ENCODE measurements at regions not wholly inside any gene's neighbourhood (a gene's known extent, or its start where the extent isn't known, plus 50 kb on each side); places are given as distances from the start of the nearest gene placed in this dataset.

GRCh38 chr13:73835138-73835721, 299.0 kb downstream of the KLF12 start:
- Mint-ChIP-seq H3K9me3 (ENCODE audit: unreplicated experiment) (no peaks in the 10 kb centered on the region), H3K4me1 (ENCODE audit: low read depth, unreplicated experiment) (peaks cover 21% of the 10 kb centered on the region), H3K4me3 (ENCODE audit: unreplicated experiment) (no peak overlapping the region), H3K27ac (ENCODE audit: unreplicated experiment) (no peak overlapping the region), H3K27me3 (ENCODE audit: low read depth, unreplicated experiment) (no peaks in the 10 kb centered on the region), H3K36me3 (ENCODE audit: low read depth, unreplicated experiment) (no peaks in the 10 kb centered on the region)
- peaks cover 26% of the 10 kb centered on the region for H3K79me2 ChIP-seq (ENCODE audit: insufficient read depth, low read length)
- no peak overlapping the region for H3K4me3 ChIP-seq (ENCODE audit: insufficient read depth, low read depth, low read length)
- no peak overlapping the region for H2AFZ ChIP-seq (ENCODE audit: low read depth, low read length)
- H3K4me1 ChIP-seq (ENCODE audit: insufficient read depth, low read length): peaks cover 6% of the 10 kb centered on the region
- H3K27ac ChIP-seq (ENCODE audit: low read depth, low read length): no peak overlapping the region
- no peak overlapping the region for H3K9ac ChIP-seq (ENCODE audit: low read length)
- H3K4me2 ChIP-seq (ENCODE audit: low read length): no peak overlapping the region
- H3K36me3 ChIP-seq (ENCODE audit: insufficient read depth, low read length): no peaks in the 10 kb centered on the region
- no peaks in the 10 kb centered on the region for H3K9me3 ChIP-seq (ENCODE audit: insufficient read depth, low read depth, low read length)
- H4K20me1 ChIP-seq (ENCODE audit: insufficient read depth, low read length): peaks cover 21% of the 10 kb centered on the region
- no peak for TF ChIP-seq EZH2 (IDR thresholded peaks at IDR 0.05; ENCODE audit: insufficient read depth, low read length)
- TF ChIP-seq, protein P1, sequence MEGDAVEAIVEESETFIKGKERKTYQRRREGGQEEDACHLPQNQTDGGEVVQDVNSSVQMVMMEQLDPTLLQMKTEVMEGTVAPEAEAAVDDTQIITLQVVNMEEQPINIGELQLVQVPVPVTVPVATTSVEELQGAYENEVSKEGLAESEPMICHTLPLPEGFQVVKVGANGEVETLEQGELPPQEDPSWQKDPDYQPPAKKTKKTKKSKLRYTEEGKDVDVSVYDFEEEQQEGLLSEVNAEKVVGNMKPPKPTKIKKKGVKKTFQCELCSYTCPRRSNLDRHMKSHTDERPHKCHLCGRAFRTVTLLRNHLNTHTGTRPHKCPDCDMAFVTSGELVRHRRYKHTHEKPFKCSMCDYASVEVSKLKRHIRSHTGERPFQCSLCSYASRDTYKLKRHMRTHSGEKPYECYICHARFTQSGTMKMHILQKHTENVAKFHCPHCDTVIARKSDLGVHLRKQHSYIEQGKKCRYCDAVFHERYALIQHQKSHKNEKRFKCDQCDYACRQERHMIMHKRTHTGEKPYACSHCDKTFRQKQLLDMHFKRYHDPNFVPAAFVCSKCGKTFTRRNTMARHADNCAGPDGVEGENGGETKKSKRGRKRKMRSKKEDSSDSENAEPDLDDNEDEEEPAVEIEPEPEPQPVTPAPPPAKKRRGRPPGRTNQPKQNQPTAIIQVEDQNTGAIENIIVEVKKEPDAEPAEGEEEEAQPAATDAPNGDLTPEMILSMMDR (IDR thresholded peaks at IDR 0.05; ENCODE audit: insufficient read depth, low read depth, low read length): peak; percentile 51
- FAIRE-seq (no peak), DNase-seq (ENCODE audit: low read depth) (peak; percentile 29)
- no peaks in the 10 kb centered on the region for H3K27me3 ChIP-seq (ENCODE audit: insufficient read depth, low read length)

DNA sequence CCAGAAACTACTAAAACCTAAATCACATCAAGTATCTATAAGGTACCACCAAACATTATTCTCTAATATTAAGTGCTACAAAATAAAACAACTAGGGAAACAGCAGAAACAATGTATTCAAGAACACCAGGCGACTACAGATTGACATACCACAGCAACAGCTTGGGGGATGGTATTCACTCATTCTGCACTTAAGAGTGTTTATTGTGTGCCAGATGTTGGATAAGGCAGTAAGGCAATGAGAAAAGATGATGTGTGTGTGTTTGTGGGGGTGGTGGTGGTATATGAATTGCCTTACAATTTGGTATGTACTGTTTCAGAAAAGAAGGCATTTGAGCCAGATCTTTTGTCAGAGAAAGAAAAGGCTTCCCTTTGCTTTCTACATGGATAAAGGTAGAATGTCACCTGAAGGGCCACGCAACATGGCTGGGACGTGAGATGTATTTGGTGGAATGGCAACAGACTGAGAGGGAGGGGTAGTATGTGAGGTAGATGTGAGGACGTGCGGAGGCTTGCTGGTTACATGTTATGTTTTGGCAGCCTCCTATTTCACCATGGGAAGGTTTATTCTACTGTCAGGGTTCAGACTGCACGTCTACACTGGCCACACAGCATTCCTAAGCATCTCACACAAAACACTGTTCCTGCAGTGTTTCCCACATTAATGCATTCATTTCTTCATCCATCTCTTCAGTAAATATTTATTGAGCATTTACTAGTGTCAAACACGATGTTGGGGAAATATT, 300.7 kb downstream of the KLF12 start:
- Histone ChIP-seq H3K79me2 (ENCODE audit: insufficient read depth, low read length) (peaks cover 26% of the 10 kb centered on the region), H3K4me3 (ENCODE audit: insufficient read depth, low read depth, low read length) (no peak overlapping the region), H3K4me2 (ENCODE audit: low read length) (no peak overlapping the region), H3K9me3 (ENCODE audit: insufficient read depth, low read depth, low read length) (no peaks in the 10 kb centered on the region), H3K36me3 (ENCODE audit: insufficient read depth, low read length) (no peaks in the 10 kb centered on the region), H2AFZ (ENCODE audit: low read depth, low read length) (no peak overlapping the region), H3K27ac (ENCODE audit: low read depth, low read length) (no peak overlapping the region), H3K4me1 (ENCODE audit: insufficient read depth, low read length) (peaks cover 6% of the 10 kb centered on the region), H3K9ac (ENCODE audit: low read length) (no peak overlapping the region), H4K20me1 (ENCODE audit: insufficient read depth, low read length) (peaks cover 20% of the 10 kb centered on the region), H3K27me3 (ENCODE audit: insufficient read depth, low read length) (no peaks in the 10 kb centered on the region)
- Mint-ChIP-seq H3K27ac (ENCODE audit: unreplicated experiment) (no peak overlapping the region), H3K27me3 (ENCODE audit: low read depth, unreplicated experiment) (no peaks in the 10 kb centered on the region), H3K4me1 (ENCODE audit: low read depth, unreplicated experiment) (peaks cover 27% of the 10 kb centered on the region), H3K36me3 (ENCODE audit: low read depth, unreplicated experiment) (no peaks in the 10 kb centered on the region), H3K9me3 (ENCODE audit: unreplicated experiment) (no peaks in the 10 kb centered on the region), H3K4me3 (ENCODE audit: unreplicated experiment) (no peak overlapping the region)
- DNase-seq (ENCODE audit: low read depth): peak; percentile 26
- FAIRE-seq: no peak
- TF ChIP-seq, protein P1 (IDR thresholded peaks at IDR 0.05; ENCODE audit: insufficient read depth, low read depth, low read length): no peak
- no peak for TF ChIP-seq EZH2 (IDR thresholded peaks at IDR 0.05; ENCODE audit: insufficient read depth, low read length)

DNA sequence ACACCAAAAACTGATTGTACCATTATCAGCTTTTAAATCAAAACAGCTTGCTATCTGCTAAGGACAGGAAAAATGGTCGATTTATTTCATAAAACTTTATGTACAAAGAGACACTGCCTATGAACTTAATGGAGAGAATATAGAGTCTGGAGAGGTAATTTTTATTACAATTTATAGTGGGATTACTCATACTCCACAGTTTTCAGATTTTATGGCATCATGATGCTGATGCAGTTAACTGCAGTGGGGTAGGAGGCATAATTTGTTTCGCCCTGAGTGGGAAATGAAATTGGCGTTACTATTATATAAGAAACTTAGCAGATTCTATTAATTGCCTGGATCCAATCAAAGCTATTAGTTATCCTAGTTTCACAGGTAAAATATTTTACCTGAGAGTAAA, 301.4 kb downstream of the KLF12 start:
- Mint-ChIP-seq H3K36me3 (ENCODE audit: low read depth, unreplicated experiment) (no peaks in the 10 kb centered on the region), H3K4me3 (ENCODE audit: unreplicated experiment) (no peak overlapping the region), H3K4me1 (ENCODE audit: low read depth, unreplicated experiment) (peaks cover 30% of the 10 kb centered on the region), H3K27ac (ENCODE audit: unreplicated experiment) (no peak overlapping the region), H3K27me3 (ENCODE audit: low read depth, unreplicated experiment) (no peaks in the 10 kb centered on the region), H3K9me3 (ENCODE audit: unreplicated experiment) (no peaks in the 10 kb centered on the region)
- Histone ChIP-seq H3K4me1 (ENCODE audit: insufficient read depth, low read length) (peaks cover 6% of the 10 kb centered on the region), H3K9me3 (ENCODE audit: insufficient read depth, low read depth, low read length) (no peaks in the 10 kb centered on the region), H3K79me2 (ENCODE audit: insufficient read depth, low read length) (peaks cover 26% of the 10 kb centered on the region), H3K27me3 (ENCODE audit: insufficient read depth, low read length) (no peaks in the 10 kb centered on the region), H2AFZ (ENCODE audit: low read depth, low read length) (no peak overlapping the region), H3K27ac (ENCODE audit: low read depth, low read length) (no peak overlapping the region), H4K20me1 (ENCODE audit: insufficient read depth, low read length) (peaks cover 22% of the 10 kb centered on the region), H3K36me3 (ENCODE audit: insufficient read depth, low read length) (no peaks in the 10 kb centered on the region), H3K4me3 (ENCODE audit: insufficient read depth, low read depth, low read length) (no peak overlapping the region), H3K4me2 (ENCODE audit: low read length) (peak overlapping the region; percentile 19), H3K9ac (ENCODE audit: low read length) (no peak overlapping the region)
- FAIRE-seq (no peak), DNase-seq (ENCODE audit: low read depth) (no peak)
- TF ChIP-seq, protein P1 (IDR thresholded peaks at IDR 0.05; ENCODE audit: insufficient read depth, low read depth, low read length): no peak
- TF ChIP-seq EZH2 (IDR thresholded peaks at IDR 0.05; ENCODE audit: insufficient read depth, low read length): no peak
